B cell (primary cell): ENCODE measurements at regions not wholly inside any gene's neighbourhood (a gene's known extent, or its start where the extent isn't known, plus 50 kb on each side); places are given as distances from the start of the nearest gene placed in this dataset.

ENCODE experiments used
- ATAC-seq: fragments of 200-7000 bp; cut with Tn5 transposase; one replicate; pipeline ENCODE4 v1.10.0; 2021; ENCODE audit warnings: low read depth, mild to moderate bottlenecking, moderate number of reproducible peaks, moderate library complexity
- CTCF ChIA-PET: fragments of 350-600 bp; sonication (Branson Sonifier 250); formaldehyde crosslinking; loops from one replicate; lab custom pipeline; 2021; ENCODE audit warnings: antibody characterized with exemption, inconsistent platforms; lab: Charles Lee
- POLR2A ChIA-PET: fragments of 350-600 bp; sonication (Branson Sonifier 250); formaldehyde crosslinking; loops from one replicate; lab custom pipeline; 2021; ENCODE audit warnings: antibody characterized with exemption; lab: Charles Lee
- DNase-seq: peaks from one replicate; pipeline ENCODE4 v3.0.0; 2013
- H2AFZ ChIP-seq: 2 replicates; pipeline ENCODE4 v1.6.1; 2012; ENCODE audit warnings: mild to moderate bottlenecking, low read depth, low read length; ENCODE audit not compliant: insufficient read depth, poor library complexity, severe bottlenecking
- H3K27ac ChIP-seq, 2 donors: 1 replicate in 1 of 2; 2 replicates in 1 of 2; pipeline ENCODE4 v1.5.1; 2012 to 2013; ENCODE audit warnings: low read length in 2 of 2, mild to moderate bottlenecking in 2 of 2, moderate library complexity in 1 of 2
- H3K27me3 ChIP-seq, 4 experiments: fragments of 200-600 bp in 1 of 4; sonication (generic) in 1 of 4; replicated peaks in 1 of 4; 1 replicate in 2 of 4; 2 replicates in 2 of 4; pipeline versions ENCODE4 v1.6.1 to v1.7.0; 2013 to 2016; ENCODE audit warnings: low read length in 3 of 4, mild to moderate bottlenecking in 2 of 4, mixed read lengths in 1 of 4, moderate library complexity in 1 of 4; ENCODE audit not compliant: insufficient read depth in 4 of 4, control insufficient read depth in 3 of 4; ENCODE audit errors: control extremely low read depth in 1 of 4
- H3K36me3 ChIP-seq, 2 experiments: replicated peaks in 1 of 2; 1 replicate in 1 of 2; 2 replicates in 1 of 2; pipeline versions ENCODE4 v1.6.1 to v1.7.1; 2013; ENCODE audit warnings: low read length in 1 of 2; ENCODE audit not compliant: insufficient read depth in 2 of 2, control insufficient read depth in 1 of 2; ENCODE audit errors: control extremely low read depth in 1 of 2, extremely low read depth in 1 of 2
- H3K4me1 ChIP-seq, 2 donors: fragments of 200-600 bp in 1 of 2; sonication (generic) in 1 of 2; 1 replicate in 1 of 2; 2 replicates in 1 of 2; pipeline versions ENCODE4 v1.5.1 to v1.6.1; 2013 to 2017; ENCODE audit warnings: low read length in 2 of 2; ENCODE audit not compliant: control insufficient read depth in 2 of 2, insufficient read depth in 2 of 2
- H3K4me2 ChIP-seq: replicated peaks from 2 replicates; pipeline ENCODE3; 2012; ENCODE audit warnings: mild to moderate bottlenecking, low read depth, low read length; ENCODE audit not compliant: poor library complexity, severe bottlenecking
- H3K4me3 ChIP-seq, 5 experiments: fragments of 200-600 bp in 1 of 5; sonication (generic) in 1 of 5; 1 replicate in 3 of 5; 2 replicates in 2 of 5; pipeline versions ENCODE4 v1.5.1 to v1.7.0; 2011 to 2016; ENCODE audit warnings: low read length in 4 of 5, mild to moderate bottlenecking in 4 of 5, low read depth in 2 of 5, control low read depth in 1 of 5, moderate library complexity in 1 of 5; ENCODE audit not compliant: insufficient read depth in 1 of 5; ENCODE audit errors: control extremely low read depth in 1 of 5, extremely low read depth in 1 of 5
- H3K79me2 ChIP-seq: fragments of 200-600 bp; sonication (generic); one replicate; pipeline ENCODE4 v1.6.0; 2016; ENCODE audit warnings: low read length; ENCODE audit not compliant: control insufficient read depth, insufficient read depth
- H3K9ac ChIP-seq: fragments of 200-600 bp; sonication (generic); 2 replicates; pipeline ENCODE4 v1.6.1; 2017; ENCODE audit warnings: mild to moderate bottlenecking, low read length, moderate library complexity
- H3K9me3 ChIP-seq, 3 donors: one replicate each; pipeline versions ENCODE4 v1.6.1 to v1.7.1; 2013; ENCODE audit warnings: low read length in 2 of 3; ENCODE audit not compliant: control insufficient read depth in 2 of 3, insufficient read depth in 1 of 3; ENCODE audit errors: control extremely low read depth in 1 of 3
- H4K20me1 ChIP-seq: 2 replicates; pipeline ENCODE4 v1.6.0; 2012; ENCODE audit warnings: mild to moderate bottlenecking, low read length; ENCODE audit not compliant: insufficient read depth, control insufficient read depth, poor library complexity, severe bottlenecking
- H3K27ac Mint-ChIP-seq: one replicate; pipeline ENCODE4 v1.8.0; 2021; ENCODE audit warnings: mixed read lengths
- H3K27me3 Mint-ChIP-seq: one replicate; pipeline ENCODE4 v1.8.0; 2021; ENCODE audit warnings: mixed read lengths
- H3K4me1 Mint-ChIP-seq: one replicate; pipeline ENCODE4 v1.8.0; 2021; ENCODE audit warnings: mixed read lengths
- H3K4me3 Mint-ChIP-seq: one replicate; pipeline ENCODE4 v1.8.0; 2021; ENCODE audit warnings: mixed read lengths
- H3K9me3 Mint-ChIP-seq: one replicate; pipeline ENCODE4 v1.8.0; 2022; ENCODE audit warnings: mixed read lengths; ENCODE audit not compliant: insufficient read depth
- EZH2 ChIP-seq: IDR thresholded peaks from 2 replicates; pipeline ENCODE4 v1.6.1; 2012; ENCODE audit warnings: borderline replicate concordance, low read depth, mild to moderate bottlenecking, moderate library complexity, low read length; ENCODE audit not compliant: insufficient read depth, poor library complexity, severe bottlenecking
- WGBS: methylation state at CpG from one replicate; pipeline ENCODE4 v1.1.5; 2013; ENCODE audit warnings: missing lambda C conversion rate; ENCODE audit not compliant: insufficient coverage; 5-methylcytosine and 5-hydroxymethylcytosine counted together
- intact Hi-C: fragments of 100-400 bp; cut with micrococcal nuclease; formaldehyde crosslinking; loops from one replicate; pipeline ENCODE4 v1.10.0; 2022
- TF ChIP-seq, protein P1 (sequence below): fragments of 200-600 bp; IDR thresholded peaks from one replicate; pipeline ENCODE4 v1.8.0; 2022; ENCODE audit warnings: antibody characterized with exemption, mild to moderate bottlenecking

DNA sequence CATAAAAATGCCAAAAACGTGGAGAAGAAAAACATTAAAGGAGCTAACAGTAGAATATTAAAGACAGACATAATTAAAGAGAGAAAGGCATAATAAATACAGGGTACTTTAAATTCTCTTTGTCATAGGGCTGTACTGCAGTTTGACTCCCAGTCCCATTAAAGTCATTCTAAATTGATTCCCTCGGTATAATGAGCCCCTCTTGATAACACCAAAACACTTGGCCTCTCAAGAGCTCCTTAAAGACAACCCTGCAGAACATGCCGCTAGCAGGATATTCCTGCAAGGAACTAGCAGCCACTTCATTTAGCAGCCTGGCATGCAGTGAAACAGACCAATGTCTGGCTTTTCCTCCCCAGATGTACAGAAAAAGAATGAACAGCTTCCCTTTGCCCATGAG lies 273.8 kb upstream of the ESRRG start:
- no peaks in the 10 kb centered on the region for H3K9me3 Mint-ChIP-seq
- DNase-seq (no peak), ATAC-seq (no peak)
- no peaks in the 10 kb centered on the region for H3K27me3 Mint-ChIP-seq
- no peaks in the 10 kb centered on the region for H4K20me1 ChIP-seq
- ChIA-PET POLR2A (no interaction called here), CTCF (no interaction called here)
- no peak overlapping the region for H2AFZ ChIP-seq
- no peak overlapping the region for H3K4me3 ChIP-seq
- 83% methylated on average over 2 of the region's 3 CpGs for WGBS
- H3K4me1 ChIP-seq: no peaks in the 10 kb centered on the region
- H3K4me3 Mint-ChIP-seq: no peak overlapping the region
- H3K9me3 ChIP-seq: no peaks in the 10 kb centered on the region
- no peak for TF ChIP-seq EZH2
- TF ChIP-seq, protein P1, sequence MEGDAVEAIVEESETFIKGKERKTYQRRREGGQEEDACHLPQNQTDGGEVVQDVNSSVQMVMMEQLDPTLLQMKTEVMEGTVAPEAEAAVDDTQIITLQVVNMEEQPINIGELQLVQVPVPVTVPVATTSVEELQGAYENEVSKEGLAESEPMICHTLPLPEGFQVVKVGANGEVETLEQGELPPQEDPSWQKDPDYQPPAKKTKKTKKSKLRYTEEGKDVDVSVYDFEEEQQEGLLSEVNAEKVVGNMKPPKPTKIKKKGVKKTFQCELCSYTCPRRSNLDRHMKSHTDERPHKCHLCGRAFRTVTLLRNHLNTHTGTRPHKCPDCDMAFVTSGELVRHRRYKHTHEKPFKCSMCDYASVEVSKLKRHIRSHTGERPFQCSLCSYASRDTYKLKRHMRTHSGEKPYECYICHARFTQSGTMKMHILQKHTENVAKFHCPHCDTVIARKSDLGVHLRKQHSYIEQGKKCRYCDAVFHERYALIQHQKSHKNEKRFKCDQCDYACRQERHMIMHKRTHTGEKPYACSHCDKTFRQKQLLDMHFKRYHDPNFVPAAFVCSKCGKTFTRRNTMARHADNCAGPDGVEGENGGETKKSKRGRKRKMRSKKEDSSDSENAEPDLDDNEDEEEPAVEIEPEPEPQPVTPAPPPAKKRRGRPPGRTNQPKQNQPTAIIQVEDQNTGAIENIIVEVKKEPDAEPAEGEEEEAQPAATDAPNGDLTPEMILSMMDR: no peak
- H3K79me2 ChIP-seq: no peaks in the 10 kb centered on the region
- no peaks in the 10 kb centered on the region for H3K4me1 Mint-ChIP-seq
- H3K9ac ChIP-seq: no peak overlapping the region
- intact Hi-C loops: no loop called here
- no peaks in the 10 kb centered on the region for H3K36me3 ChIP-seq
- no peaks in the 10 kb centered on the region for H3K27me3 ChIP-seq
- H3K27ac Mint-ChIP-seq: no peak overlapping the region
- no peak overlapping the region for H3K4me2 ChIP-seq
- no peak overlapping the region for H3K27ac ChIP-seq

DNA sequence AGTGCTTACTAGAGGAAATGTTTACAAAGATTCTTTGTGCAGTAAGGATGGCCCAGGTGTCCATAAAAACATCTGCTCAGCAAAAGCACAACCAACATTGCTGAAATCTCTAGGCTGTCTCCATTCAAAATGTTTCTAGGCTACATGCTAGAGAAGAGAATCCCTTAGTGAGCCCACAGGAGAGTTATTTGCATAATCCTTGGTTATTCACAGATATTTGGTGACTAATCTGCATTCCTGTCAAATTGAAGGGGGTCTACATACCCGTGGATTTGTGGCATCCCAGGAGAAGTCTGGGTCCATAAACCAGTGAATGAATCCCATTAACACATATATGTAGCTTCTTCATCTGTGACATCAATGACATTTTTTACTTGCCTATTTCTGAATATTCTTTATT lies 261.3 kb upstream of the ESRRG start:
- DNase-seq (no peak), ATAC-seq (no peak)
- Mint-ChIP-seq H3K27ac (no peak overlapping the region), H3K4me1 (no peaks in the 10 kb centered on the region), H3K4me3 (no peak overlapping the region), H3K9me3 (no peaks in the 10 kb centered on the region), H3K27me3 (no peaks in the 10 kb centered on the region)
- WGBS: no CpG with 5 or more reads among the region's 1 CpG
- Histone ChIP-seq H3K4me3 (no peak overlapping the region), H3K27ac (no peak overlapping the region), H4K20me1 (no peaks in the 10 kb centered on the region), H3K36me3 (no peaks in the 10 kb centered on the region), H2AFZ (no peak overlapping the region), H3K4me2 (no peak overlapping the region), H3K4me1 (no peaks in the 10 kb centered on the region), H3K27me3 (no peaks in the 10 kb centered on the region), H3K79me2 (no peaks in the 10 kb centered on the region), H3K9me3 (no peaks in the 10 kb centered on the region), H3K9ac (no peak overlapping the region)
- ChIA-PET POLR2A (no interaction called here), CTCF (no interaction called here)
- intact Hi-C loops: no loop called here
- TF ChIP-seq, protein P1: no peak
- TF ChIP-seq EZH2: no peak
